Activated CD4-positive, alpha-beta T cell treated with anti-CD3 and anti-CD28 coated beads, Interleukin-2, amount 50 U/mL, for 24 hours (primary cell): ENCODE measurements at regions not wholly inside any gene's neighbourhood (a gene's known extent, or its start where the extent isn't known, plus 50 kb on each side); places are given as distances from the start of the nearest gene placed in this dataset.

Experiments used
- DNase-seq, 2 donors: peaks; one replicate each; pipeline ENCODE4 v3.0.0-alpha.2; 2020; ENCODE audit warnings: low read depth in 1 of 2, low spot score in 1 of 2

DNA sequence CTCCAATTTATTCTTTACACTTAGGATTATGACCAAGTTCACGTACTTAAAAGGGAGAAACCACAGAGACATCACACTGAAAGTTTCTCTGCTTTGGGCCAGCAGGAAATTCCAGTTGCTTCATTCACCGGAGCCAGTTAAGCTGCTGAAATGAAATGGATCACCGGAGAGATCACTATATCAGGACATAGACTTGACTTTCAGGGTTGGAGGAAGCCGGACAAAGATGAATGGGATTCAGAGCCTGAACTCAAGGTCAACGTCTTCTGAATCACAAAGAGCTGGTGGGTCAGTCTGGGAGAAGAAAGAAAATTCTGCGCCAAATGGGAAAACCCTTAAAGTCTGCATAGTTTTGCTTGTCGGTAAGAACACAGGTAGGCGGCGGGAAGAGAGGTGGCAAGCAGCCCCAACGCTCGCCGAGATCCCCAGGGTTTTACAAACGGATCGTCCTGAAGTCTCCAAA is 81.9 kb upstream of the CCDC28A start:
- no peak for DNase-seq

DNA sequence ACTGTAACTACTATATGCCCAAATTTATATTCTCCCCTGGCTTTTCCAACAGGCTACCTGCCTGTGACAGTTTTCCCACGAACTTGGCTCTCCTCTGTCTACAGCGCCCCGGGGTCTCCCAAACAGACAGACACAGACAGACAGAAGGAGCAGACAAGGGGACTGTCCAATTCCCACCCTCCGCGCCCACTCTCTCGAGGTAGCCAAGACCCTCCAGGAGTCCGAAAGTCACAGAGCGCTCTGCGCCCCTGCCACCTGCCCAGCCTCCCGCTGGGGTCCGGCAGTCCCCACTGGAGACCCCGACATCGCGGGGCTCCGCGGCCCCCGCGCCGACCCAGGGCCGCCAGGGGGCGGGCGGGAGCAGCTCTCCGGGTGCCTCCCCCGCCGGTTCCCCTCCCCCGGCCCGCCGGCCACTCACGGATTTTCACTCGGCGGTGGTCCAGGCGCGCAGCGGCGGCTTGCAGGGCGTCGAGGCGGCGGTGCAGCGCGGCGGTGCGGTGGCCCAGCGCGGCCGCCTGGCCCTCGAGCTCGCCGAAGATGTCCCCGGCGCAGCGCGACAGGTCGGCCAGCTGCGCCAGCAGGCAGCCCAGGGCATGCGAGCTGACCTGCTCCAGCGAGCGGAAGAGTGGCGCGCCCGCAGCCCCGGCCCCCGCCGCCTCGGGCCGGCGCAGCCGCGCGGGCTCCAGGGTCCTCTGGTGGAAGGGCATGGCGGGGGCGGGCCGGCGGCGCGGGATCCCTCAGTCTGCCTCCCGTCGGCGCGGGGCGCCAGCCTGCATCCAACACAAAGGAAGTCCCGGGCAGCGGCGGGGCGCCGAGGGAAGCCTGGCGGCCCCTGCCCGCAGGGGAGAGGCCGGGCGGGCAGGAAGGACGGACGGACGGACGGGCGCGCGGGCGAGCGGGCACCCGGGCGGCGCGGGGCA is 81.3 kb upstream of the CCDC28A start:
- DNase-seq, result peak in 1 of 2 donors; percentile 30

DNA sequence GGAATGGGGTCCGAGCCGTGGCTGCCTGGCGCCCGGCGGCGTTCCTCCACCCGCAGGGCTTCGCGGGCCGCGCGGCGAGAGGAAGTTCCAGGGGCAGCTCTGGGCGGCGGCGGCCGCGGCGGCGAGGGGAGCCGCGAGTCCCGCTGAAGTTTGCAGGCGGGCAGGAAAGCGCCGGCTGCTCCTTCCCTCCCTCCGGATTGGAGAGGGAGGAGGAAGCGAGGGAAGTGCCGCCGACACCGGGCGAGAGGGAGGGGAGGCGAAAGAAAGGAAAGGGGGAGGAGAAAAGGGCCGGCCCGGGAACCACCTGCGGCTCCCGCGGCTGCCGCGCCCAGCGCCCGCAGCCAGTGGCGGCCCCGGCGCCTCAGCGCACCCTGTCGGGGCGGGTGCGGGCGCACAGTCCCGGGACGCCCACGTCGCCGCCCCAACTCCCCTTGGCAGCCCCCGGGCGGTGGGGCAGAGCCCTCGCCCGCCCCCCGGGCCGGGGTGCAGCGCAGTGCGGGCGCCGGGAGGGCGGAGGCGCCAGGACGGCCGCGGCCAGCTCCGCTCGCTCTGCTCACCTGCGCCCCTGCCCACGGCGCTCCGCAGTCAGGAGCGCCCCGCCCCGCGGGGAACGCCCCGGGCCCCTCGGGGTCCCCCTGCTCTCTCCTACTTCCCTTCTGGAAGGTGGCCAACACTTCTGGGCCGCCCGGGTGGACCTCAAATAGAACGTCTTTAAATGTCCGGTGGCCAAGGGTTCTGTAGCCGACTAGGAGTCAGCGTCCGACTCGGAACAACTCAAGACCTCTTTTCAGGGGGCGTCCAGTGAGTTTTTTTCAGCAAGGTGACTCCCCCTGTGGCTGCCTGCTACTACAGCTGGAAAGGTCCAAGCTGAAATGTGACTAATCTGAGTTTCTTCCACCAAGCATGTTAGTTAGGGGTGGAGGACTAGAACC is 80.3 kb upstream of the CCDC28A start:
- no peak for DNase-seq

DNA sequence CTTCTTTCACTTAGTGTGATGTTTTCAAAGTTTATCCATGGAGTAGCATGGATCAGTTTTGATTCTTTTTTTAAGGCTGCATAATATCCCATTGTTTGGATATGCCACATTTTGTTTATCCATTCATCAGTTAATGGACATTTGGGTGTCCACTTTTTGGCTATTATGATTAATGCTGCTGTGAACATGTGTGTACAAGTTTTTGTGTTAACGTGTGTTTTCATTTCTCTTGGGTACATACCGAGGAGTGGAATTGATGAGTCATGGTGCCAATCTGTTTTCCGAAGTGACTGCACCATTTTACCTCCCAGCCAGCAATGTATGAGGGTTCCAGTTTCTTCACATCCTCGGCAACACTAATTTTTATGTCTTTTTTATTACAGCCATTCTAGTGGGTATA is 78.4 kb upstream of the CCDC28A start:
- no peak for DNase-seq

DNA sequence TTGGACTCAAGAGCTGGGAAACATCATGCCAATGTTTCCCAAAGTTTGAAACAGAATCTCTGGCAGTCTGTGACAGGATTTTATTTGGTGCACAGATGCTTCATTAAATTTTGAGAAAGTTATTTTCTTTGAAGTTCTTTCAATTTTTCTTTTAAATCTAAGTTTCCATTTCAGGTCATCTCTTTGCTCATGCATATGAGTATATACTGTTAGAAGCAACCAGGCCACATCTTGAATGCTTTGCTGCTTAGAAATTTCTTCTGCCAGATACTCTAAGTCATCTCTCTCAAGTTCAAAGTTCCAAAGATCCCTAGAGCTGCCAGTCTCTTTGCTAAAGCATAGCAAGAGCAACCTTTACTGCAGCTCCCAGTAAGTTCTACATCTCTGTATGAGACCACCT is 59.1 kb upstream of the CCDC28A start:
- no peak for DNase-seq

DNA sequence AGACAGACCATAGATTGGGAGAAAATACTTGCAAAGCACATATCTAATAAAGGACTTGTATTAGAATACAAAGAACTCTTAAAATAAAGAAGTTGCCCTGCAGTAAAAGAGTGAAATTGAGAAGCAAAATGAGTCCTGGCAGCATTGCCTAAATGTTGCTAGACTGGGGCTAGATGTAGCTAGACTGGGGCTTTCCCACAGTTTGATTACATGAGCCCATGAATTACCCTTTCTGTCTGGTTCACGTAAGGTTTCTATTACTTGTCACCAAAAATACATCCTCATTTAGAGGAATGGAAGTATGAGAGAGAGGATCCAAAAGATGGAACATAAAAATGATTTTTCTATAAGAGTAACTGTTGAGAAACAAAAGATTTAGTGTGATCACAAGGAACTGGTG is 57.6 kb upstream of the CCDC28A start:
- no peak for DNase-seq

DNA sequence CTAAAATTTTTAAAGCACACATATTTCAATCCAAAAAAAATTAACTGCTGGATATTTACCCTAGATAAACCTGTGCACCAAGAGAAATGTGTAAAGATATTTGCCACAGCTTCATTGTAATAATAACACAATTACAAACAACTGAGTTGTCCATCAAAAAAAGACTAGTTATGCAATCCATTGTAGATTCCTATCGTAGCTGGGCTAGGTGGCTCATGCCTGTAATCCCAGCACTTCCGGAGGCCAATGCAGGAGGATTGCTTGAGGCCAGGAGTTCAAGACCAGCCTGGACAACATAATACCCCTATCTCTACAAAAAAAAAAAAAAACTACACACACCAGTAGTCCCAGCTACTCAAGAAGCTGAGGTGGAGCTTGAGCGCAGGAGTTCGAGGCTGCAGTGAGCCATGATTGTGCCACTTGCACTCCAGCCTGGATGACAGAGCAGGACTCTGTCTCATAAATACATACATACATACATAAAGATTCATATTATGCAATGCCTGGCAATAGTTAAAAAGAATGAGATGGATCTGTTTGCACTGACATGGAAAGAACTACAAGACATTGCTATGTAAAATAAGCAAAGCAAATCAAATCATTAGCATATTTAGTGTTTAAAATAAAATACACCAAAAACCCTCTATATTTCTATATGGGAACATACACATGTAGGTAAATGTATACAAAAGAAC is 56.5 kb upstream of the CCDC28A start:
- DNase-seq, result no peak

DNA sequence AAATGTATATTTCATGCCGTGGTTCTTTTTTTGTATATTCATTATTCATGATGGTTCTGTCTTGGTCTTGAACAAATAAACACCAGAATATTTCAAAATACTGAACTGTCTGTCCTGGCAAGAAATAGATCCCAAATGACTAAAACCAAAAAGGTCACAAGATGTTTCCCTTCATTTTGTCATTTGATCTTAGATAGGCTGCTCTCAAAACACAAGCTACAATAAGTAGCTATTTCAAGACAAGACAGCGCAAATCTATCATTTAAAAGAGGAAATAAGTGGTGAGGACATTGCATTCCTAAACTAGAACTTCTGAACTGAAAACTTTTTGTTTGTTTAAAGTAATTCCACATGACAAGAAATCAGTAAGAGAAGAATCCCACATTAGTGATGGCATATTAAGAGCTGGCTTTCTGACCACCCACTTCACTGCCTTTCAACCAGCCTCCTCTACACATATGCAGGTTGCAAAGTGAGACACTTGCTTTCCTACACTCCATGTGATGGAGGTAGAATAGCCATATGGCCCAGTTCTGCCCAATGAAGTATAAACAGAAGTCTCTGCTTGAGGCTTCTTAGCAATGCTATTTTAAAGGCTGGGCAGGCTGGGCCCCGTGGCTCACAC is 54.4 kb upstream of the CCDC28A start:
- DNase-seq, result no peak

DNA sequence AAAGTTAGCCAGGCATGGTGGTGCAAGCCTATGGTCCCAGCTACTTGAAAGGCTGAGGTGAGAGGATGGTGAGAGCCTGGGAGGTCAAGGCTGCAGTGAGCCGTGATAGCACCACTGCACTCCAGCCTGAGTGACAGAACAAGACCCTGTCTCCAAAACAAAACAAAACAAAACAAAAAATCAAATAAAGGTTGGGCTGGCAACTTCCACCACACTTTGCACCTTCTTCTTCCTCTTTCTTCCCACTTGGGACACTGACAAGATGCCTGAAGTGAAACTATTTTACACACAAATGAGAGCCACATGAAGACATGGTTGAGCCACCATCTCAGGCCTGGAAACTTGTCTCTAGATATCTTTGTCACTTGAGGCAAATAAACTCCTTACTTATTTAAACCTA is 53.8 kb upstream of the CCDC28A start:
- DNase-seq, result no peak

DNA sequence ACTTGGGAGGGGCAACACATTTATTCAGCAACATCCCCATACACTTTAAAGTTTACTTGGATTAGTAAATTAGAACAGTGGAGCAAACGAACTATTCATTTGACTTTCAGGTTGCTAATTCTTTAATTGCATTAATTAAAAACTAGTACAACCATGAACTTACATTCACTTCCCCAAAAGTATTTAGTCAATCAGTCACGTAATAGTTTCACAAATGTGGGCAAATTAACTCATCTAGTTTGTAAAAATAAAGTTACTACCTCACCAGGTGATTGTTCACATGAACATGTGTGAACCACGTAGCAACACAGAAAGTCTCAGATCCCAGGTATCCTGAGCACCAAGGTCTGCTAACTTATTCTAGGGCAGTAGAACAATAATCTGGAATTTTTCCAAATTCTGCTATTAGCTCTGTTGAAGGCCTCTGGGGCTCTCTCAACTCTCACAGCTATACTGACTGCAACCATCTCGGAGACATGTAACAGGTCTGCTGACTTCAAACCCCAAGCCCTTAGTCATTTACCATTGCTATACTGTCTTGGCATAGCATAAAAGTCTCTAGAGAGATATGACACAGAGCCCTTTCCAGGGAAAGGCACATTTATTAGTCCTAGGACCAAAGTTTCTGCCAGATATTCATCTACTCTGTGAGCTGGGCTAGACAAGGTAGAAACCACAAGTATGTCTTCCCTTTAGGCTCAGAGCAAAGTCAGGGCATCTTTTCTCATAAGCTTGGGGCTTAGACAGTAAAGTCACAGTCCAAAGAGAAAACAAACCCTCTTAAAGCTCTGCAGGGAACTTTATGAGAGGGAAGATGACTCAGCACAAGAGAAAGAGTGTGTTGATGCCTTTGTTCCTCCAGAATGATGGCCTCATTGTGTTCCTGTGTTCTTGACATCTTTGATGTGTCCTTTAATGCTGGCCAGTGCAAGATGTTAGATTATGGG is 50.9 kb upstream of the CCDC28A start:
- DNase-seq, result no peak
